BE2C (cell line): ENCODE measurements at regions not wholly inside any gene's neighbourhood (a gene's known extent, or its start where the extent isn't known, plus 50 kb on each side); places are given as distances from the start of the nearest gene placed in this dataset.

Source experiments
- DNase-seq: peaks from one replicate; pipeline ENCODE4 v3.0.0-alpha.2; 2020
- H3K27me3 ChIP-seq: fragments of 250-450 bp; sonication (Bioruptor Pico); 2 replicates; pipeline ENCODE4 v1.5.1; 2020; ENCODE audit warnings: mild to moderate bottlenecking
- H3K36me3 ChIP-seq: fragments of 250-450 bp; sonication (Bioruptor Pico); 2 replicates; pipeline ENCODE4 v1.5.1; 2020; ENCODE audit warnings: mild to moderate bottlenecking
- H3K4me1 ChIP-seq: fragments of 250-450 bp; sonication (Bioruptor Pico); 2 replicates; pipeline ENCODE4 v1.5.1; 2020
- H3K4me3 ChIP-seq: 2 replicates; pipeline ENCODE4 v1.5.1; 2011; ENCODE audit warnings: low read depth, low read length
- H3K9me3 ChIP-seq: fragments of 250-450 bp; sonication (Bioruptor Pico); 2 replicates; pipeline ENCODE4 v1.5.1; 2020
- CTCF ChIP-seq: IDR thresholded peaks from 2 replicates; pipeline ENCODE4 v1.5.1; 2012; ENCODE audit warnings: mild to moderate bottlenecking, low read depth, low read length

GRCh38 chr3:73681198-73681597 lies 56.5 kb upstream of the PDZRN3 start:
- no peak overlapping the region for H3K4me3 ChIP-seq
- no peak for TF ChIP-seq CTCF
- no peaks in the 10 kb centered on the region for H3K27me3 ChIP-seq
- no peak for DNase-seq
- peaks cover 3% of the 10 kb centered on the region for H3K4me1 ChIP-seq
- no peaks in the 10 kb centered on the region for H3K36me3 ChIP-seq
- H3K9me3 ChIP-seq = no peaks in the 10 kb centered on the region

GRCh38 chr3:73680391-73681095 lies 55.8 kb upstream of the PDZRN3 start:
- DNase-seq = no peak
- no peak for TF ChIP-seq CTCF
- Histone ChIP-seq H3K4me3 (no peak overlapping the region), H3K9me3 (no peaks in the 10 kb centered on the region), H3K27me3 (no peaks in the 10 kb centered on the region), H3K36me3 (no peaks in the 10 kb centered on the region), H3K4me1 (peaks cover 3% of the 10 kb centered on the region)

- Histone ChIP-seq H3K27me3 (no peaks in the 10 kb centered on the region), H3K4me3 (no peak overlapping the region), H3K36me3 (no peaks in the 10 kb centered on the region), H3K9me3 (no peaks in the 10 kb centered on the region), H3K4me1 (peaks cover 3% of the 10 kb centered on the region)
- no peak for TF ChIP-seq CTCF
- no peak for DNase-seq
These were observed 52.7 kb upstream of the PDZRN3 start for GRCh38 chr3:73677336-73678024.
